Sigmoid colon (tissue), 4 donors: ENCODE measurements at regions not wholly inside any gene's neighbourhood (a gene's known extent, or its start where the extent isn't known, plus 50 kb on each side); places are given as distances from the start of the nearest gene placed in this dataset.

Experiments used
- EP300 ChIP-seq, 4 donors: sonication (generic); formaldehyde crosslinking; IDR thresholded peaks; one replicate each; pipeline ENCODE4 v1.6.1; 2017; ENCODE audit warnings: antibody characterized with exemption in 4 of 4
- POLR2A ChIP-seq, 2 donors: fragments of 450-650 bp; IDR thresholded peaks; one replicate each; pipeline ENCODE4 v1.6.1; 2016; ENCODE audit warnings: antibody characterized with exemption in 2 of 2, mild to moderate bottlenecking in 2 of 2, moderate library complexity in 2 of 2
- POLR2AphosphoS5 ChIP-seq, 4 donors: sonication (generic); formaldehyde crosslinking; IDR thresholded peaks; one replicate each; pipeline ENCODE4 v1.6.1; 2017; ENCODE audit warnings: antibody characterized with exemption in 4 of 4
- TF ChIP-seq, protein P1 (sequence below), 4 experiments: fragments of 450-650 bp in 3 of 4; fragments of 200-600 bp in 1 of 4; IDR thresholded peaks; one replicate each; pipeline ENCODE4 v1.5.1; 2016 to 2019; ENCODE audit warnings: antibody characterized with exemption in 4 of 4, mild to moderate bottlenecking in 3 of 4, moderate library complexity in 2 of 4

DNA sequence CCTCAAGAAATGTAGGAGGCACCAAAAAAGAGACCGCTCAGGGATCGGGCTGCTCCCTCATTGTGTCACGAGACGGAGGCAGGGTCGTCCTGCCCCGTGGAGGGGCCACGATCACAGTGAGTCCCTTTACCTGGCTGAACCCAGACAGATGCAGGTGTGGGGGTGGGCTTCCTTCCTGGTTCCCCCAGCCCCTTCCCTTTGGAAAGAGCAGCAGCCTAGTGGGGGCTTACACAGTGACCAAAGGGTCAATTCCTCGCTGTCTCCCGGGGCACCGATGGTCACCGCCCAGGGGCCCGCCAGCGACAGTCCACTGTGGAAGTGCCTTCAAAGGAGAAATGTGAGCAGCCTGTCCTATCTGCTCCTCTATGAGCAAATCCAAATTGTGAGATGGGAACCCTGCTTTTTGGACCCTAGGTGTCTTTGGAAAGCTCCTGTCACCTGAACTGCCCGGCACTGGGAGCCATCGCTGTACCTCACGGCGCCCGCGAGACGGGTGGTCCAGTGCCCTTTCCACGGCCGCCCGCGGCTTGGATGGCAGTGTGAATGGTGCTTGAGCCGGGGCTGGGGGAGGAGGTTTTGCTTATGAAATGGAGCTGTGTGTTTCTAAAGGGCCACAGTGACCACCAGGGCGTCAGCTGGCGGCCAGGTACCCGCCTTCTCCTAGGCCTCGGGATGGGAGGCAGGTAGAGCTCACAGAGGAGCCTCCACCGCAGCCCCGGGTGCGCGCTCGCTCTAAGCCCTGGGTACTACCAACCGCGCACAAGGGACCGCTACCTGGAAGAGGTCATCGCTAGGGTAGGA, 155.7 kb downstream of the KLF13 start:
- TF ChIP-seq, protein P1, sequence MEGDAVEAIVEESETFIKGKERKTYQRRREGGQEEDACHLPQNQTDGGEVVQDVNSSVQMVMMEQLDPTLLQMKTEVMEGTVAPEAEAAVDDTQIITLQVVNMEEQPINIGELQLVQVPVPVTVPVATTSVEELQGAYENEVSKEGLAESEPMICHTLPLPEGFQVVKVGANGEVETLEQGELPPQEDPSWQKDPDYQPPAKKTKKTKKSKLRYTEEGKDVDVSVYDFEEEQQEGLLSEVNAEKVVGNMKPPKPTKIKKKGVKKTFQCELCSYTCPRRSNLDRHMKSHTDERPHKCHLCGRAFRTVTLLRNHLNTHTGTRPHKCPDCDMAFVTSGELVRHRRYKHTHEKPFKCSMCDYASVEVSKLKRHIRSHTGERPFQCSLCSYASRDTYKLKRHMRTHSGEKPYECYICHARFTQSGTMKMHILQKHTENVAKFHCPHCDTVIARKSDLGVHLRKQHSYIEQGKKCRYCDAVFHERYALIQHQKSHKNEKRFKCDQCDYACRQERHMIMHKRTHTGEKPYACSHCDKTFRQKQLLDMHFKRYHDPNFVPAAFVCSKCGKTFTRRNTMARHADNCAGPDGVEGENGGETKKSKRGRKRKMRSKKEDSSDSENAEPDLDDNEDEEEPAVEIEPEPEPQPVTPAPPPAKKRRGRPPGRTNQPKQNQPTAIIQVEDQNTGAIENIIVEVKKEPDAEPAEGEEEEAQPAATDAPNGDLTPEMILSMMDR (IDR thresholded peaks at IDR 0.05) = no peak
- TF ChIP-seq POLR2A (IDR thresholded peaks at IDR 0.05) (no peak), POLR2AphosphoS5 (IDR thresholded peaks at IDR 0.05) (no peak), EP300 (IDR thresholded peaks at IDR 0.05) (no peak)
